ENCODE measurements at regions not wholly inside any gene's neighbourhood (a gene's known extent, or its start where the extent isn't known, plus 50 kb on each side); places are given as distances from the start of the nearest gene placed in this dataset.

GRCh38 chr7:125255810-125256209 is 326.2 kb upstream of the POT1 start:
- TF ChIP-seq, protein P1, sequence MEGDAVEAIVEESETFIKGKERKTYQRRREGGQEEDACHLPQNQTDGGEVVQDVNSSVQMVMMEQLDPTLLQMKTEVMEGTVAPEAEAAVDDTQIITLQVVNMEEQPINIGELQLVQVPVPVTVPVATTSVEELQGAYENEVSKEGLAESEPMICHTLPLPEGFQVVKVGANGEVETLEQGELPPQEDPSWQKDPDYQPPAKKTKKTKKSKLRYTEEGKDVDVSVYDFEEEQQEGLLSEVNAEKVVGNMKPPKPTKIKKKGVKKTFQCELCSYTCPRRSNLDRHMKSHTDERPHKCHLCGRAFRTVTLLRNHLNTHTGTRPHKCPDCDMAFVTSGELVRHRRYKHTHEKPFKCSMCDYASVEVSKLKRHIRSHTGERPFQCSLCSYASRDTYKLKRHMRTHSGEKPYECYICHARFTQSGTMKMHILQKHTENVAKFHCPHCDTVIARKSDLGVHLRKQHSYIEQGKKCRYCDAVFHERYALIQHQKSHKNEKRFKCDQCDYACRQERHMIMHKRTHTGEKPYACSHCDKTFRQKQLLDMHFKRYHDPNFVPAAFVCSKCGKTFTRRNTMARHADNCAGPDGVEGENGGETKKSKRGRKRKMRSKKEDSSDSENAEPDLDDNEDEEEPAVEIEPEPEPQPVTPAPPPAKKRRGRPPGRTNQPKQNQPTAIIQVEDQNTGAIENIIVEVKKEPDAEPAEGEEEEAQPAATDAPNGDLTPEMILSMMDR (IDR thresholded peaks at IDR 0.05) = no peak

DNA sequence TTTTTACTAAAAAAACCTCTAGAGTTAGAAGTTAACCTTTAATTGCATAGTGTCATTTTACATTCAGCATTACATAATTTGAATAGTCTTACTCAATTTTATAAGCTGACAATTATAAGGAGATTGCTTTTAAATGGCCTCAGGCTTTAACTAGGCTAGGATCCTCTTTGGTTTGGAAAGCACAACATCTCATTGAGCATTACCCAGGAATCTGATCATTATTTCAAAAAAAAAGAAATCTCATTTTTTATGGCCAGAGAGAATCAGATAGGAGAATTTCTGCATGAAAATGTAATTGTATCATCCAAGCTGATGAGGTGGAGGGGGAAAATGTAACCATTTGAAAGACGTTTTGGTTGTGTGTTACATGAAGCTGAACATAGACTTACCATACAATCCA is 324.9 kb upstream of the POT1 start:
- TF ChIP-seq, protein P1 (IDR thresholded peaks at IDR 0.05) = no peak

DNA sequence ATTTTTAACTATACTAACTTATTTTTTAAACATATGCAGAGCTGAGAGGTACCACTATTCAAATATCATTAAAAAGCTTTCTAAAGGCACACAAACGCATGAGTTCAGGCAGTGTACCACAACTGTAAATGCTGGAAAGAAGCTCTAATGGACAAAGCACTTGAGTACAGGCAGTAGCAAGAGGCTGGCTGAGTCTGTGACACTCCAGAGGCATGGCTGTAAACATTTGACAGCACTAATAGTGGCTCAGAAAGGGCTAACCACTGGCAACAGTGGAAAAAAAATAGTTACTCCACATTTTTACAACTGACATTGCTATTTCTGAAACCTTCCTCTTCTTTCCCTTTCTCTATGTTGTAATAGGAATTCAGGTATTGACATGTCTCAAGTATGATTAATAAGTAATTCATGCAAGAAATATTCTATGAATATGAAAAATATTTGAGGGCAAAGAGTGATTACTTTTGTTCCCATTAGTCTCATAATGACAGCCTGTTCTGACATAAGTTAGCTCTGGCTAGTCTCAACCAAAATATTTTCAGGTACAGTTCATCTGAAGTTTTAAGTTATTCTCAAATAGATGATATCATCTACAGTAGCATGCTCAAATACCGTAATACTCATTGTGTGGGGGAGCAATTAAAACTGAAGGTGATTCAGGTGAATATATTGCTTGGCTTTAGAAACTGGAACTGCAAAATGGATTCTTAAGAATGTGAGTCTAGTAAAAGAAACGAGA is 324.0 kb upstream of the POT1 start:
- TF ChIP-seq, protein P1 (IDR thresholded peaks at IDR 0.05) = no peak

DNA sequence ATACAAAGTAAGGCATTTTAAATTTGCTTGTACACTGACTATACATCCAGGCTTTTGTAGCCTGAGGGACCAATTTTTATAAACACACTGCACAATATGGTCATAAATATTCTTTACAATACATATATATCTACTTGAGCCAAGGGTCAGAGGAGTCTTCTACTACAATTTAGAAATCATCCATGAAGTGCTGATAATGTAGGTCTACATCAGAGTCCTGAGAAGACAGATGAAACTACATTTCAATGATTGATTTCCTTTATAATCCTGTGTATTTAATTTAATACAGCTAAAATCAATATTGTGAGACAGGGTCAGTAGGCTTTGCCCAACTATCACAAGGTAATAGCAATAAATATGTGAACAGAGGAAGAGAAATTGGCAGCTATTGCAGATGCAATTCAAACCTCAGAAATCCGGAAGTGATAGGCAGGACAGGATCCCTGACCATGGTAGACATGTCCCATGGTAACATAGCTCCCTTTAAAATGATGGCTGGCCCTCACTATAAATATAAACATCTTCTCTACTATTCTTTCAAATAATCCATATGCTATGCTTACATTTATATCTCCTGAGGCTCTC is 318.0 kb upstream of the POT1 start:
- TF ChIP-seq, protein P1 (IDR thresholded peaks at IDR 0.05) = no peak

DNA sequence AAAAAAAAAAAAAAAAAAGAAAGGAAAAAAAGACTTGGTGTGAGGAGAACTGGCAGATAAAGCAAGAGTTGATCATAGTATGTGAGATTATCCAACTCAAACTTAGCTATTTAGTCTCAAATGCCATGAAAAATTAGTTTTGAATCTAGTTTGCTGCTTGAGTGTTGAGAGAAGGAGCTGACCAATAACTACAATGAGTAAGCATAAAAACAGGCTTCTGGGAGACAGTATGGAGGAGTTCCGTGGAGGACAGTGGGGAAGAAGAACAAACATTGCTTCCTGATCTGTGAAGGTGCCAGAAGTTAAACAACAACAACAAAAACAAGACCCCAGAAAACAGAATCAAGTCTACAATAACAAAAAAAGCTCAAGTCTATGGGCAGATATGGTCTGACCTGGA is 317.1 kb upstream of the POT1 start:
- TF ChIP-seq, protein P1 (IDR thresholded peaks at IDR 0.05) = no peak

- TF ChIP-seq, protein P1 (IDR thresholded peaks at IDR 0.05) = no peak
Observed at GRCh38 chr7:125241548-125241947, 311.9 kb upstream of the POT1 start.

GRCh38 chr7:125222596-125222995 is 293.0 kb upstream of the POT1 start:
- TF ChIP-seq, protein P1 (IDR thresholded peaks at IDR 0.05) = no peak
